ENCODE measurements at regions not wholly inside any gene's neighbourhood (a gene's known extent, or its start where the extent isn't known, plus 50 kb on each side); places are given as distances from the start of the nearest gene placed in this dataset.
A peak's percentile ranks its signal among the peaks of the same experiment; 100 is the strongest.

GRCh38 chr18:68340606-68341005, 374.3 kb downstream of the TMX3 start:
- no peaks in the 10 kb centered on the region for H3K36me3 Mint-ChIP-seq (ENCODE audit: low read depth, unreplicated experiment)
- DNase-seq (ENCODE audit: low spot score) = no peak
- H3K9me3 Mint-ChIP-seq (ENCODE audit: unreplicated experiment) = no peaks in the 10 kb centered on the region
- no peak for TF ChIP-seq CTCF (IDR thresholded peaks at IDR 0.05; ENCODE audit: unreplicated experiment)
- no peaks in the 10 kb centered on the region for H3K4me1 Mint-ChIP-seq (ENCODE audit: unreplicated experiment)
- no peak overlapping the region for H3K4me3 Mint-ChIP-seq (ENCODE audit: unreplicated experiment)
- no peak overlapping the region for H3K27ac Mint-ChIP-seq (ENCODE audit: unreplicated experiment)
- H3K27me3 Mint-ChIP-seq (ENCODE audit: unreplicated experiment) = peaks cover 3% of the 10 kb centered on the region

DNA sequence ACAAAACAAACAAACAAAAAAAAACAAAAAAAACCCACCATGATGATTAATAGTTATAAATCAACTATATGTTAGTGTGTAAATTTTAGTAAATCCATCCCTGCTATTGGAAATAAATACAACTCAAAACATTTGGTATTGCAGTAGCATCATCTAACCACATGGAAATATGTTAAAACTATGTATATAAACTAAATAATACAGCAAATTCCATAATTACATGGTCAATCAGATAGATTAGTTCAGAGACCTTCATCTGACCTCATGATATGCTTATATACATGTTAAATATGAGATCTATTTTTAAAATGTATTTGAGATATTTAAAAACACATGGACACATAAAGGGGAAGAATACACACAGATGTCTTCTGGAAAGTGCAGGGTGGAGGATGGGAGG, 384.2 kb downstream of the TMX3 start:
- Mint-ChIP-seq H3K36me3 (ENCODE audit: low read depth, unreplicated experiment) (no peaks in the 10 kb centered on the region), H3K27me3 (ENCODE audit: unreplicated experiment) (no peaks in the 10 kb centered on the region), H3K27ac (ENCODE audit: unreplicated experiment) (no peak overlapping the region), H3K4me1 (ENCODE audit: unreplicated experiment) (no peaks in the 10 kb centered on the region), H3K4me3 (ENCODE audit: unreplicated experiment) (no peak overlapping the region), H3K9me3 (ENCODE audit: unreplicated experiment) (no peaks in the 10 kb centered on the region)
- TF ChIP-seq CTCF (IDR thresholded peaks at IDR 0.05; ENCODE audit: unreplicated experiment) = peak; percentile 57
- no peak for DNase-seq (ENCODE audit: low spot score)

GRCh38 chr18:68323921-68324320, 391.0 kb downstream of the TMX3 start:
- Mint-ChIP-seq H3K36me3 (ENCODE audit: low read depth, unreplicated experiment) (no peaks in the 10 kb centered on the region), H3K4me1 (ENCODE audit: unreplicated experiment) (no peaks in the 10 kb centered on the region), H3K27me3 (ENCODE audit: unreplicated experiment) (no peaks in the 10 kb centered on the region), H3K9me3 (ENCODE audit: unreplicated experiment) (no peaks in the 10 kb centered on the region), H3K27ac (ENCODE audit: unreplicated experiment) (no peak overlapping the region), H3K4me3 (ENCODE audit: unreplicated experiment) (no peak overlapping the region)
- TF ChIP-seq CTCF (IDR thresholded peaks at IDR 0.05; ENCODE audit: unreplicated experiment) = no peak
- no peak for DNase-seq (ENCODE audit: low spot score)

DNA sequence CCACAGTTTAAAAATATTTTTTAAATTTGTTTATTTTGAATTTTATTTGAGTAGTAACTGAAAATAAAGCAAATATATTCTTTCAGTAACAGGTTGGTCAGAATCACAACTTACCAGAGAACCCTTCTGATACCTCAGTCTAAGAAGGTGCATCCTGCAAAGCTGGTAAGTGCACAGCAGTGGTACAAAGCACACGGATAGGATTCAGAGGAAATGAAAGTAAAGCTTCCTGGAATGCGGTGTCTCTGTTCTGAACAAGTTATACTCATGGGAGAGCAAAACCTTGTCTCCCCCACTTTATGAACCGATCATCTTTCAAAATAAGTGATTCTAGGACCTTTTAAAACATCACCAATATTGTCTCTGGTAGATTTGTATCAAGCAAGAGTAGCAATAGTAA, 398.3 kb downstream of the TMX3 start:
- no peaks in the 10 kb centered on the region for H3K9me3 Mint-ChIP-seq (ENCODE audit: unreplicated experiment)
- no peak overlapping the region for H3K27ac Mint-ChIP-seq (ENCODE audit: unreplicated experiment)
- H3K4me1 Mint-ChIP-seq (ENCODE audit: unreplicated experiment) = no peaks in the 10 kb centered on the region
- H3K36me3 Mint-ChIP-seq (ENCODE audit: low read depth, unreplicated experiment) = no peaks in the 10 kb centered on the region
- no peak for TF ChIP-seq CTCF (IDR thresholded peaks at IDR 0.05; ENCODE audit: unreplicated experiment)
- no peak overlapping the region for H3K4me3 Mint-ChIP-seq (ENCODE audit: unreplicated experiment)
- H3K27me3 Mint-ChIP-seq (ENCODE audit: unreplicated experiment) = no peaks in the 10 kb centered on the region
- DNase-seq (ENCODE audit: low spot score) = no peak

DNA sequence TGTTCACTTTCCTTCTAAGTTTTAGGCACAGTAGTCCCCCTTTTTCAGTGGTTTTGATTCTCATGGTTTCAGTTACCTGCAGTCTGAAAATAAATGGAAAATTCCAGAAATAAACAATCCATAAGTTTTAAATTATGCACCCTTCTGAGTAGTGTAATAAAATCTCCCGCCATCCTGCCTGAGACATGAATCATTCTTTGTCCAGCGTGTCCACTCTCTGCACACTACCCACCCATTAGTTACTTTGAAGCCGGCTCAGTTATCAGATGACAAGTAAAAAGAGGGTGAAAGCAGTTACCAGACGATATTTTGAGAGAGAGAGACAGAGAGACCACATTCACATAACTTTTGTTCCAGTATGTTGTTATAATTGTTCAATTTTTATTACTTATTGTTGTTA, 400.5 kb downstream of the TMX3 start:
- Mint-ChIP-seq H3K4me3 (ENCODE audit: unreplicated experiment) (no peak overlapping the region), H3K27ac (ENCODE audit: unreplicated experiment) (no peak overlapping the region)

More for the DNA sequence above, 400.5 kb downstream of the TMX3 start:
- no peaks in the 10 kb centered on the region for H3K27me3 Mint-ChIP-seq (ENCODE audit: unreplicated experiment)
- H3K9me3 Mint-ChIP-seq (ENCODE audit: unreplicated experiment) = no peaks in the 10 kb centered on the region
- TF ChIP-seq CTCF (IDR thresholded peaks at IDR 0.05; ENCODE audit: unreplicated experiment) = no peak
- no peaks in the 10 kb centered on the region for H3K4me1 Mint-ChIP-seq (ENCODE audit: unreplicated experiment)
- no peaks in the 10 kb centered on the region for H3K36me3 Mint-ChIP-seq (ENCODE audit: low read depth, unreplicated experiment)
- no peak for DNase-seq (ENCODE audit: low spot score)
